A673 (cell line): ENCODE measurements at regions not wholly inside any gene's neighbourhood (a gene's known extent, or its start where the extent isn't known, plus 50 kb on each side); places are given as distances from the start of the nearest gene placed in this dataset.

Source experiments
- EZH2 ChIP-seq: fragments of 200-600 bp; sonication (generic); IDR thresholded peaks from 2 replicates; pipeline ENCODE4 v1.6.1; 2017; ENCODE audit warnings: borderline replicate concordance, low read depth, mild to moderate bottlenecking, mixed read lengths, antibody characterized with exemption, low read length; ENCODE audit not compliant: poor library complexity, severe bottlenecking
- TF ChIP-seq, protein P1 (sequence below): fragments of 300-800, 200-600 bp; sonication (generic); conservative IDR thresholded peaks from 2 replicates; pipeline ENCODE4 v1.5.1; 2017; ENCODE audit warnings: low read depth, mild to moderate bottlenecking, antibody characterized with exemption, low read length, moderate library complexity, mixed read lengths

DNA sequence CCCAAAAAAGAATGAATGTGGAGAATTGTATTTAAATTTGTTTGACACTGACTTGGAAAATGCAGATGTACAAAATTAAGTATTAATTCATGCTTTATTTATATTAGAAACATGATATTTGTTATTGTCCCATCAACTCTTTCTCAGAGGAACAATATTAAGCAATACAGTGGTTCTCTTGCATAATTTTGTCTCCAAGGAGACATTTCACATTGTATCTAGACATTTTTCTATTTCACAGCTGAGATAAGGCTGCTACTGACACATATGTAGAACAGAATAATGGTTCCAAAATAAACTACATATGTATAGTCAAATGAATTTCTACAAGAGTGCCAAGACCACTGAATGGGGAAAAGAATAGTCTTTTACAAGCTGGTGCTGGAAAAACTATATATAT, 427.9 kb upstream of the SPANXN1 start:
- TF ChIP-seq, protein P1, sequence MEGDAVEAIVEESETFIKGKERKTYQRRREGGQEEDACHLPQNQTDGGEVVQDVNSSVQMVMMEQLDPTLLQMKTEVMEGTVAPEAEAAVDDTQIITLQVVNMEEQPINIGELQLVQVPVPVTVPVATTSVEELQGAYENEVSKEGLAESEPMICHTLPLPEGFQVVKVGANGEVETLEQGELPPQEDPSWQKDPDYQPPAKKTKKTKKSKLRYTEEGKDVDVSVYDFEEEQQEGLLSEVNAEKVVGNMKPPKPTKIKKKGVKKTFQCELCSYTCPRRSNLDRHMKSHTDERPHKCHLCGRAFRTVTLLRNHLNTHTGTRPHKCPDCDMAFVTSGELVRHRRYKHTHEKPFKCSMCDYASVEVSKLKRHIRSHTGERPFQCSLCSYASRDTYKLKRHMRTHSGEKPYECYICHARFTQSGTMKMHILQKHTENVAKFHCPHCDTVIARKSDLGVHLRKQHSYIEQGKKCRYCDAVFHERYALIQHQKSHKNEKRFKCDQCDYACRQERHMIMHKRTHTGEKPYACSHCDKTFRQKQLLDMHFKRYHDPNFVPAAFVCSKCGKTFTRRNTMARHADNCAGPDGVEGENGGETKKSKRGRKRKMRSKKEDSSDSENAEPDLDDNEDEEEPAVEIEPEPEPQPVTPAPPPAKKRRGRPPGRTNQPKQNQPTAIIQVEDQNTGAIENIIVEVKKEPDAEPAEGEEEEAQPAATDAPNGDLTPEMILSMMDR, result no peak
- no peak for TF ChIP-seq EZH2
